H9 (cell line): ENCODE measurements at regions not wholly inside any gene's neighbourhood (a gene's known extent, or its start where the extent isn't known, plus 50 kb on each side); places are given as distances from the start of the nearest gene placed in this dataset.

ENCODE experiments used
- DNase-seq: peaks from one replicate; pipeline ENCODE4 v3.0.0-alpha.2; 2017
- H2AFZ ChIP-seq: one replicate; pipeline ENCODE4 v1.6.1; 2013; ENCODE audit warnings: mild to moderate bottlenecking, low read length, control low read depth, moderate library complexity
- H2AK5ac ChIP-seq: 2 replicates; pipeline ENCODE4 v1.6.1; 2013; ENCODE audit warnings: low read length, control low read depth, mixed read lengths; ENCODE audit not compliant: insufficient read length
- H2BK120ac ChIP-seq: one replicate; pipeline ENCODE4 v1.6.1; 2013; ENCODE audit warnings: low read depth, mild to moderate bottlenecking, low read length, control low read depth, inconsistent platforms; ENCODE audit not compliant: poor library complexity, severe bottlenecking
- H2BK12ac ChIP-seq: 2 replicates; pipeline ENCODE4 v1.6.1; 2013; ENCODE audit warnings: low read length, control low read depth, mixed read lengths, low read depth; ENCODE audit not compliant: insufficient read length
- H2BK15ac ChIP-seq: 2 replicates; pipeline ENCODE4 v1.6.1; 2013; ENCODE audit warnings: low read depth, low read length, control low read depth
- H2BK20ac ChIP-seq: one replicate; pipeline ENCODE4 v1.6.1; 2013; ENCODE audit warnings: low read depth, mild to moderate bottlenecking, low read length, control low read depth, inconsistent platforms; ENCODE audit not compliant: poor library complexity, severe bottlenecking
- H2BK5ac ChIP-seq: 2 replicates; pipeline ENCODE4 v1.6.1; 2013; ENCODE audit warnings: low read length, control low read depth, mixed read lengths; ENCODE audit not compliant: insufficient read length
- H3K14ac ChIP-seq: 2 replicates; pipeline ENCODE4 v1.6.1; 2013; ENCODE audit warnings: low read length, control low read depth; ENCODE audit not compliant: insufficient read depth
- H3K18ac ChIP-seq: 2 replicates; pipeline ENCODE4 v1.6.1; 2013; ENCODE audit warnings: low read depth, mild to moderate bottlenecking, mixed read lengths, low read length, control low read depth; ENCODE audit not compliant: insufficient read length
- H3K23ac ChIP-seq: 2 replicates; pipeline ENCODE4 v1.6.1; 2013; ENCODE audit warnings: low read length, control low read depth, mixed read lengths, low read depth; ENCODE audit not compliant: insufficient read length
- H3K23me2 ChIP-seq: 2 replicates; pipeline ENCODE4 v1.6.1; 2013; ENCODE audit warnings: low read depth, mild to moderate bottlenecking, mixed read lengths, low read length, control low read depth; ENCODE audit not compliant: insufficient read length, poor library complexity, severe bottlenecking
- H3K27ac ChIP-seq: 2 replicates; pipeline ENCODE4 v1.5.1; 2013; ENCODE audit warnings: low read length, control low read depth, mixed read lengths, low read depth; ENCODE audit not compliant: insufficient read length
- H3K27me3 ChIP-seq: 2 replicates; pipeline ENCODE4 v1.6.1; 2013; ENCODE audit warnings: low read length, control low read depth, inconsistent platforms; ENCODE audit not compliant: insufficient read depth
- H3K4ac ChIP-seq: 2 replicates; pipeline ENCODE4 v1.6.1; 2013; ENCODE audit warnings: low read depth, mild to moderate bottlenecking, control low read depth, inconsistent platforms, low read length, moderate library complexity
- H3K4me1 ChIP-seq: 2 replicates; pipeline ENCODE4 v1.6.1; 2013; ENCODE audit warnings: low read length, control low read depth, inconsistent platforms; ENCODE audit not compliant: insufficient read depth
- H3K4me2 ChIP-seq: 2 replicates; pipeline ENCODE4 v1.6.1; 2013; ENCODE audit warnings: low read length, control low read depth, mixed read lengths; ENCODE audit not compliant: insufficient read length, insufficient read depth
- H3K56ac ChIP-seq: 2 replicates; pipeline ENCODE4 v1.6.1; 2013; ENCODE audit warnings: low read depth, mild to moderate bottlenecking, mixed read lengths, low read length, control low read depth; ENCODE audit not compliant: insufficient read length
- H3K79me1 ChIP-seq: 2 replicates; pipeline ENCODE4 v1.6.1; 2013; ENCODE audit warnings: low read depth, mild to moderate bottlenecking, moderate library complexity, low read length, control low read depth, inconsistent platforms; ENCODE audit not compliant: insufficient read depth, poor library complexity, severe bottlenecking
- H3K79me2 ChIP-seq: 2 replicates; pipeline ENCODE4 v1.6.1; 2013; ENCODE audit warnings: low read length, control low read depth, inconsistent platforms; ENCODE audit not compliant: insufficient read depth
- H3K9ac ChIP-seq: 2 replicates; pipeline ENCODE4 v1.6.1; 2013; ENCODE audit warnings: low read length, control low read depth, mixed read lengths; ENCODE audit not compliant: insufficient read length; ENCODE audit errors: extremely low read depth
- H3K9me3 ChIP-seq: one replicate; pipeline ENCODE4 v1.6.1; 2013; ENCODE audit warnings: low read depth, low read length, inconsistent platforms; ENCODE audit not compliant: control insufficient read depth
- H3T11ph ChIP-seq: one replicate; pipeline ENCODE4 v1.6.1; 2013; ENCODE audit warnings: mild to moderate bottlenecking, low read length, control low read depth, inconsistent platforms
- H4K20me1 ChIP-seq: one replicate; pipeline ENCODE4 v1.6.1; 2013; ENCODE audit not compliant: control insufficient read depth, insufficient read length, insufficient read depth
- H4K5ac ChIP-seq: 2 replicates; pipeline ENCODE4 v1.6.1; 2013; ENCODE audit warnings: low read depth, mild to moderate bottlenecking, mixed read lengths, low read length, control low read depth; ENCODE audit not compliant: insufficient read length
- H4K8ac ChIP-seq: replicated peaks from 2 replicates; pipeline ENCODE4 v1.6.1; 2013; ENCODE audit warnings: low read length, control low read depth, mixed read lengths, low read depth; ENCODE audit not compliant: insufficient read length
- H4K91ac ChIP-seq: 2 replicates; pipeline ENCODE4 v1.6.1; 2013; ENCODE audit warnings: low read depth, mild to moderate bottlenecking, moderate library complexity, mixed read lengths, low read length, control low read depth; ENCODE audit not compliant: insufficient read length
- H3K27ac Mint-ChIP-seq, 3 experiments: 2 replicates in 2 of 3; 3 replicates in 1 of 3; pipeline ENCODE4 v1.8.0; 2020 to 2021; ENCODE audit warnings: mixed read lengths in 3 of 3, mild to moderate bottlenecking in 1 of 3, moderate library complexity in 1 of 3
- H3K27me3 Mint-ChIP-seq: 2 replicates; pipeline ENCODE4 v1.8.0; 2021; ENCODE audit warnings: low read depth, mild to moderate bottlenecking, moderate library complexity, mixed read lengths
- H3K36me3 Mint-ChIP-seq, 3 experiments: 2 replicates in 2 of 3; 3 replicates in 1 of 3; pipeline ENCODE4 v1.8.0; 2020 to 2021; ENCODE audit warnings: low read depth in 3 of 3, mixed read lengths in 3 of 3; ENCODE audit not compliant: insufficient read depth in 1 of 3
- H3K4me1 Mint-ChIP-seq, 2 experiments: 2 replicates each; pipeline ENCODE4 v1.8.0; 2020; ENCODE audit warnings: mixed read lengths in 2 of 2
- H3K4me3 Mint-ChIP-seq, 2 experiments: 2 replicates in 1 of 2; 3 replicates in 1 of 2; pipeline ENCODE4 v1.8.0; 2020 to 2021; ENCODE audit warnings: mild to moderate bottlenecking in 2 of 2, mixed read lengths in 2 of 2, moderate library complexity in 1 of 2
- H3K9me3 Mint-ChIP-seq, 2 experiments: 2 replicates in 1 of 2; 3 replicates in 1 of 2; pipeline ENCODE4 v1.8.0; 2020; ENCODE audit warnings: mild to moderate bottlenecking in 2 of 2, mixed read lengths in 2 of 2, moderate library complexity in 1 of 2
- WGBS: extraction: QIAGEN DNeasy Blood & Tissue Kit; methylation state at CpG from one replicate; pipeline ENCODE4 v1.1.7; 2013; ENCODE audit warnings: missing lambda C conversion rate, low lambda C conversion rate, mixed read lengths; ENCODE audit not compliant: insufficient read length; ENCODE audit errors: extremely low coverage; 5-methylcytosine and 5-hydroxymethylcytosine counted together
- TF ChIP-seq, protein P1 (sequence below): fragments of 200-600 bp; sonication (generic); conservative IDR thresholded peaks from 3 replicates; pipeline ENCODE4 v1.8.0; 2021; ENCODE audit warnings: antibody characterized with exemption, mild to moderate bottlenecking

DNA sequence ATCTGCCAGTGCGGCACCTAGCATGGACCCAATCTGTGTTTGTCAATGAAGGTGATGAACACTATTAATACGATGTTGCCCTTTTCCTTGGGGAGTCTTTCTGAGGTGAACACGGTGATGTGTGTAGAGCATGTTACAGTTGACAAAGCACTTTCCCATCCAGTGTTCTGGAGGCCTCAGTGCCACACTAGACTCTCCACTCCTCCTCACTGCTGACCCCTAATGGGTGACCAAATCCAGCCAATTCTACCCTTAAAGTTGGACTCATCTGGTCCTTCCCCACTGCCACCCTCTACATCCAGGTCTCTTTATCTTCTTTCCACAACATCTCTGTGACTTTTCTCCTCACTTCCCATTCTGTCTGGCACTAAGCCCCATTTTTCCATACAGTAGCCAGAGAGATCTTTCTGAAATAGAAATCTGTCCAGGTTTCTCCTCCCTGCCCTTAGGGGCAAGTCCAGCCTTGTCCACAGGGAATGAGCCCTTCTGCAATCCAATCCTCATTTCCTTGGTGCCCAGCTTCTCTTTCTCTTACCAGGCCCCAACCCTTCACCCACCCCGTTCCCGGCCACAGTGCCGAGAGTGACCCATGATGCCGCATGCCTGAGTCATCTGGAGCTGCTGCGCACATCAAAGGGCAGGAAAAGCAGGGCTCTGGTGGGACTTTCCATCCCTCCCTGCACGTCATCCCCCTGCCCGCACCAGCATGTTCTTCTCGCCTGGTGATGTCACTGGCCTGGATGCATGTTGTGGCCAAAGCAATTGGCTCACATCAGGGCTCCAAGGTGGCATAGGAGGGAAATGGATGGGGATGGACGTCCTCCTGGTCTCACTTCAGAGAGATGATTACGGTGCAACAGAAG, 64.2 kb downstream of the RASSF10 start:
- no peak overlapping the region; a peak in 1 of 7 replicates for H3K27ac Mint-ChIP-seq
- Histone ChIP-seq H3K27ac (no peak overlapping the region), H4K20me1 (no peaks in the 10 kb centered on the region), H3K23me2 (no peaks in the 10 kb centered on the region), H3K9me3 (no peaks in the 10 kb centered on the region), H2BK120ac (no peak overlapping the region), H3K9ac (no peak overlapping the region), H4K91ac (no peak overlapping the region), H3K4ac (no peak overlapping the region), H2BK12ac (no peak overlapping the region), H3K27me3 (no peaks in the 10 kb centered on the region), H3K79me2 (no peaks in the 10 kb centered on the region), H3K14ac (no peak overlapping the region; the same call in 1 of the 2 replicates), H2BK20ac (no peak overlapping the region), H3K4me1 (no peaks in the 10 kb centered on the region), H3K4me2 (no peak overlapping the region), H2AK5ac (no peak overlapping the region), H4K8ac (no peak overlapping the region), H2BK5ac (no peak overlapping the region), H3K56ac (no peak overlapping the region), H2AFZ (no peak overlapping the region), H3K79me1 (no peaks in the 10 kb centered on the region), H3K18ac (no peak overlapping the region), H3T11ph (no peak overlapping the region), H3K23ac (no peak overlapping the region), H2BK15ac (no peak overlapping the region), H4K5ac (no peak overlapping the region)
- H3K36me3 Mint-ChIP-seq: no peaks in the 10 kb centered on the region
- no peaks in the 10 kb centered on the region for H3K9me3 Mint-ChIP-seq
- H3K4me3 Mint-ChIP-seq: no peak overlapping the region
- TF ChIP-seq, protein P1, sequence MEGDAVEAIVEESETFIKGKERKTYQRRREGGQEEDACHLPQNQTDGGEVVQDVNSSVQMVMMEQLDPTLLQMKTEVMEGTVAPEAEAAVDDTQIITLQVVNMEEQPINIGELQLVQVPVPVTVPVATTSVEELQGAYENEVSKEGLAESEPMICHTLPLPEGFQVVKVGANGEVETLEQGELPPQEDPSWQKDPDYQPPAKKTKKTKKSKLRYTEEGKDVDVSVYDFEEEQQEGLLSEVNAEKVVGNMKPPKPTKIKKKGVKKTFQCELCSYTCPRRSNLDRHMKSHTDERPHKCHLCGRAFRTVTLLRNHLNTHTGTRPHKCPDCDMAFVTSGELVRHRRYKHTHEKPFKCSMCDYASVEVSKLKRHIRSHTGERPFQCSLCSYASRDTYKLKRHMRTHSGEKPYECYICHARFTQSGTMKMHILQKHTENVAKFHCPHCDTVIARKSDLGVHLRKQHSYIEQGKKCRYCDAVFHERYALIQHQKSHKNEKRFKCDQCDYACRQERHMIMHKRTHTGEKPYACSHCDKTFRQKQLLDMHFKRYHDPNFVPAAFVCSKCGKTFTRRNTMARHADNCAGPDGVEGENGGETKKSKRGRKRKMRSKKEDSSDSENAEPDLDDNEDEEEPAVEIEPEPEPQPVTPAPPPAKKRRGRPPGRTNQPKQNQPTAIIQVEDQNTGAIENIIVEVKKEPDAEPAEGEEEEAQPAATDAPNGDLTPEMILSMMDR: no peak
- no peak for DNase-seq
- peaks cover 7% of the 10 kb centered on the region for H3K27me3 Mint-ChIP-seq
- peaks cover 0 to 2% of the 10 kb centered on the region in 2 experiments; a peak in 1 of 4 replicates for H3K4me1 Mint-ChIP-seq
- WGBS: no CpG with 5 or more reads among the region's 13 CpGs
